Psoas muscle (tissue), 7 donors: ENCODE measurements at regions not wholly inside any gene's neighbourhood (a gene's known extent, or its start where the extent isn't known, plus 50 kb on each side); places are given as distances from the start of the nearest gene placed in this dataset.

Experiments used
- ATAC-seq, 4 donors: fragments of 200-7000 bp; cut with Tn5 transposase; one replicate each; pipeline ENCODE4 v1.9.1; 2020; ENCODE audit warnings: moderate library complexity in 3 of 4, mild to moderate bottlenecking in 2 of 4
- DNase-seq, 2 donors: peaks; one replicate each; pipeline ENCODE4 v3.0.0-alpha.2; 2020
- H3K27ac ChIP-seq: fragments of 200-600 bp; one replicate; pipeline ENCODE4 v1.8.0; 2022
- H3K27me3 ChIP-seq, 3 donors: fragments of 200-600 bp in 1 of 3; one replicate each; pipeline versions ENCODE4 v1.6.1 to v1.8.0; 2013 to 2022; ENCODE audit warnings: low read length in 2 of 3, mild to moderate bottlenecking in 2 of 3, moderate library complexity in 1 of 3; ENCODE audit not compliant: insufficient read depth in 3 of 3
- H3K36me3 ChIP-seq, 2 donors: fragments of 200-600 bp in 1 of 2; one replicate each; pipeline versions ENCODE4 v1.6.1 to v1.8.0; 2013 to 2022; ENCODE audit warnings: low read depth in 1 of 2, mild to moderate bottlenecking in 1 of 2, moderate library complexity in 1 of 2; ENCODE audit not compliant: insufficient read depth in 1 of 2
- H3K4me1 ChIP-seq: fragments of 200-600 bp; one replicate; pipeline ENCODE4 v1.8.0; 2022
- H3K4me3 ChIP-seq: fragments of 200-600 bp; one replicate; pipeline ENCODE4 v1.8.0; 2022; ENCODE audit warnings: mild to moderate bottlenecking
- H3K9me3 ChIP-seq: fragments of 200-600 bp; one replicate; pipeline ENCODE4 v1.8.0; 2022
- WGBS, 3 donors: extraction: QIAGEN DNeasy Blood & Tissue Kit; methylation state at CpG; one replicate each; pipeline versions ENCODE4 v1.1.6 to v1.1.7; 2013; 5-methylcytosine and 5-hydroxymethylcytosine counted together
- intact Hi-C, 2 donors: fragments of 100-400 bp; cut with DNase I; formaldehyde crosslinking; loops; one replicate each; pipeline versions ENCODE4 v1.11.0 to v1.14.2; 2022
- TF ChIP-seq, protein P1 (sequence below): fragments of 200-600 bp; IDR thresholded peaks from one replicate; pipeline ENCODE4 v1.8.0; 2022; ENCODE audit warnings: antibody characterized with exemption
- donor health status: healthy with polysubstance abuse.
- donor health status: DM: no; HTN: no; CAD: no; lungs with moderate emphysema.
- donor health status: Bipolar disorder and iron deficiency.
- donor health status: healthy.
- donor health status: DM: yes; HTN: yes; CAD: no.
- donor health status: DM: no; HTN: no; CAD: no.
- donor health status: DM: yes; HTN: yes; CAD: no.

DNA sequence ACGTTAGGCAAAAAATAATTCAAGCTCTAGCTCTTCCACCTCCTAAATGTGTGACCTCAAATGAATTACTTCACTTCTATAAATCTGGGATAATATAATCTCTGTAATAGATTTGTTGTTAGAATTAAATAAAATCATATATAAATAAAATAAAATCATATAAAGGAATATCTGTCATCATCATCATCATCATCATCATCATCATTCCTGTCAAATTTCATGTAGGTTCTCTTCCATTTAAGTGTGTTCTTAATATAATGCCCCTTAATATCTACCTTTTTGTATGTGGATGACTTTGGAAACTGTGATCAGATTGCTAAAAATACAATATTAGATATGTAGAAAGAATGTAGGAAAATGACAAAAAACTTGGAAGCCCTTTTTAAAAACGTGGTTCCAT, 621.0 kb downstream of the ADGRL2 start:
- intact Hi-C loops: no loop called here
- Histone ChIP-seq H3K27ac (no peak overlapping the region), H3K27me3 (no peaks in the 10 kb centered on the region), H3K36me3 (no peaks in the 10 kb centered on the region), H3K4me3 (no peak overlapping the region), H3K4me1 (no peaks in the 10 kb centered on the region), H3K9me3 (no peaks in the 10 kb centered on the region)
- TF ChIP-seq, protein P1, sequence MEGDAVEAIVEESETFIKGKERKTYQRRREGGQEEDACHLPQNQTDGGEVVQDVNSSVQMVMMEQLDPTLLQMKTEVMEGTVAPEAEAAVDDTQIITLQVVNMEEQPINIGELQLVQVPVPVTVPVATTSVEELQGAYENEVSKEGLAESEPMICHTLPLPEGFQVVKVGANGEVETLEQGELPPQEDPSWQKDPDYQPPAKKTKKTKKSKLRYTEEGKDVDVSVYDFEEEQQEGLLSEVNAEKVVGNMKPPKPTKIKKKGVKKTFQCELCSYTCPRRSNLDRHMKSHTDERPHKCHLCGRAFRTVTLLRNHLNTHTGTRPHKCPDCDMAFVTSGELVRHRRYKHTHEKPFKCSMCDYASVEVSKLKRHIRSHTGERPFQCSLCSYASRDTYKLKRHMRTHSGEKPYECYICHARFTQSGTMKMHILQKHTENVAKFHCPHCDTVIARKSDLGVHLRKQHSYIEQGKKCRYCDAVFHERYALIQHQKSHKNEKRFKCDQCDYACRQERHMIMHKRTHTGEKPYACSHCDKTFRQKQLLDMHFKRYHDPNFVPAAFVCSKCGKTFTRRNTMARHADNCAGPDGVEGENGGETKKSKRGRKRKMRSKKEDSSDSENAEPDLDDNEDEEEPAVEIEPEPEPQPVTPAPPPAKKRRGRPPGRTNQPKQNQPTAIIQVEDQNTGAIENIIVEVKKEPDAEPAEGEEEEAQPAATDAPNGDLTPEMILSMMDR: no peak
- WGBS, 3 donors: 64 to 70% (median 64%) methylated on average over 2 of the region's 2 CpGs
- ATAC-seq: no peak
- DNase-seq: no peak

DNA sequence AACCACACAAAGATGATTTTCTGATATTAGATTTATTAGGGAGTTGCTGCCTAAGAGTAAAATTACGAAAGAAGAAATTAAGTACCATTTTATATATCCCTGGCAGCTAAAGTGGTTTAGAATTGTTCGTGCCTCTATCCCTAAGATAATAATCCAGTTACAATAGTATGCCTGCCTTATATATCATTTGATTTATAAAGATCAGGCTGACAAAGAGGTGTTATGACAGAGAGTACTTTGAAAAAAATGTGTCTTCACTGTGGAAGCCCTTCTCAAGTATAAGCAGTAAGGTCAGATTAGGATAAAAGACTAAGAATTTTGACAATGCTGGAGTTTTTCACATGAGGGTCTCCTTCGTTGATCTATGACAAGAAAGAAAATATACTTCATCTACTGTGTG, 619.9 kb downstream of the ADGRL2 start:
- no peaks in the 10 kb centered on the region for H3K36me3 ChIP-seq
- TF ChIP-seq, protein P1: no peak
- ATAC-seq (no peak), DNase-seq (no peak)
- no peaks in the 10 kb centered on the region for H3K4me1 ChIP-seq
- intact Hi-C loops: no loop called here
- H3K9me3 ChIP-seq: no peaks in the 10 kb centered on the region
- H3K27ac ChIP-seq: no peak overlapping the region
- no peaks in the 10 kb centered on the region for H3K27me3 ChIP-seq
- 75 to 84% (median 80%) methylated on average over 3 of the region's 3 CpGs for WGBS, 3 donors
- H3K4me3 ChIP-seq: no peak overlapping the region

DNA sequence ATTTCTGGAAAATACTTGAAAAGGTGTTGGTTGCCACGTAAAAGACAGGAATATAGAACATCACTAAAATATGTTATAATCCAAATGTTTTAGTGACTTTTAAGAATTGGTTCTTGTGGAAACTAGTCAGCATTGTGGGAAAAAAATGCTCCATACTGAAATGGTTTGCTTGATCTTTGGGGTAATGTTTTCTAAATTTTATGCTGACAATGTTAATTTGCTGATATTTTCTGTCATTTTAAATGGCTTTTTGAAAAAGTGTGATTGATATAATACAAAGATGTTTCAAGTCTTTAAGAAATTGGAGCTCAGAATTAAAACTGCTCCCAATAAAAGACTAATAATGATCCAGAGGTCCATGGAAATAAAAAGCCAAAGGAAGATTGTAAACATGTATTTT, 610.9 kb downstream of the ADGRL2 start:
- Histone ChIP-seq H3K27ac (no peak overlapping the region), H3K27me3 (no peaks in the 10 kb centered on the region), H3K4me1 (no peaks in the 10 kb centered on the region), H3K36me3 (no peaks in the 10 kb centered on the region), H3K9me3 (no peaks in the 10 kb centered on the region), H3K4me3 (no peak overlapping the region)
- ATAC-seq (no peak), DNase-seq (no peak)
- whole genome bisulfite sequencing, 3 donors: 73 to 88% (median 85%) methylated on average over 1 of the region's 1 CpG
- intact Hi-C loops: no loop called here
- TF ChIP-seq, protein P1: no peak

DNA sequence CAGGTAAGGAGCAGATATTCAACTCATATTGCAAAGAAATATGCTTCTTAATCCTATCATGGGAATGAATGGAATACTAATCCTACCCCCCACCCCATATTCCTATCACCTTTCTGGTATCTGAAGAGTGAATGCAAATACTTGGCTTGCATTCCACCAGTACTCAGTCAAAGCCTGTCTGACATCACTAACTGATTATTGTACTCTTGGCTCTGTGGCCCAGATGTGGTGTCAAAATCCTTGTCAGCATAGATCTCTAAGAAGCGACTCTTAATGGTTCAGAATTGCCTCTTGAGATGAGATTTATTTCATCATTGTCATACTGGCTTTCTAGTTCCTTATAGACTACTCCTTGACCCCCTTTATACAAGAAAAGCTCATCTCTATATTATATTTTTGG, 604.6 kb downstream of the ADGRL2 start:
- H3K27me3 ChIP-seq: peaks cover 0 to 2% (median 0%) of the 10 kb centered on the region in 3 donors
- H3K27ac ChIP-seq: no peak overlapping the region
- WGBS, 3 donors: 76 to 90% (median 87%) methylated on average over 1 of the region's 1 CpG
- TF ChIP-seq, protein P1: no peak
- H3K4me3 ChIP-seq: no peak overlapping the region
- intact Hi-C loops: no loop called here
- no peaks in the 10 kb centered on the region for H3K4me1 ChIP-seq
- no peak for DNase-seq
- no peaks in the 10 kb centered on the region for H3K9me3 ChIP-seq
- no peak for ATAC-seq
- H3K36me3 ChIP-seq: no peaks in the 10 kb centered on the region

DNA sequence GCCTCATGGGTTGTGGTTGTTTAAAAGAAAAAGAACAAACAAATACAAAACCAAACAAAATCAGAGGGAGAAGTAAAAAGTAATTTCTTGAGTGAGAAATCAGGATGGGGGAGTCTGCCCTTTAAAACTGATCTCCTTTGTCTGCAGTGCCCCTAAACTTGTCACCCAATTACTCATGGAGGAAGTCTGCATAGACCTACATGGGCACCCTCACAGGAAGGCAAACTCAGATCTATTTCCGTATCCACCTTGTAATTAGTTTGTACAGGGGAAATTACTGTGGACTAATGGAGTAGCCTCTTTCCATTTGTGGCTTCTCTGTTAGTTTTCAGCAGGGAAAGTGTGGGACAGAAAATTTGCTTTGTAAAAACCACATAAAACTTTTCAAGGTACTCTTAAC, 600.4 kb downstream of the ADGRL2 start:
- Histone ChIP-seq H3K27ac (no peak overlapping the region), H3K9me3 (no peaks in the 10 kb centered on the region), H3K4me3 (no peak overlapping the region), H3K27me3 (peaks cover 0 to 2% (median 0%) of the 10 kb centered on the region in 3 donors), H3K4me1 (no peaks in the 10 kb centered on the region), H3K36me3 (no peaks in the 10 kb centered on the region)
- TF ChIP-seq, protein P1: no peak
- WGBS, 3 donors: 59 to 71% (median 71%) methylated on average over 1 of the region's 1 CpG
- intact Hi-C loops: no loop called here
- DNase-seq (no peak), ATAC-seq (no peak)
